HEK293T (cell line): ENCODE measurements at regions not wholly inside any gene's neighbourhood (a gene's known extent, or its start where the extent isn't known, plus 50 kb on each side); places are given as distances from the start of the nearest gene placed in this dataset.

Experiments
- ARNT ChIP-seq: fragments of 450-650 bp; IDR thresholded peaks from 2 replicates; pipeline ENCODE4 v1.6.1; 2017; ENCODE audit warnings: mild to moderate bottlenecking
- BHLHE40 ChIP-seq: fragments of 450-650 bp; IDR thresholded peaks from 2 replicates; pipeline ENCODE4 v1.6.1; 2016; ENCODE audit warnings: mild to moderate bottlenecking, moderate library complexity, borderline replicate concordance
- ELF4 ChIP-seq: fragments of 450-650 bp; IDR thresholded peaks from 2 replicates; pipeline ENCODE4 v1.6.1; 2017; ENCODE audit warnings: antibody characterized with exemption
- FOXA1 ChIP-seq: fragments of 450-650 bp; IDR thresholded peaks from 2 replicates; pipeline ENCODE4 v1.6.1; 2016; ENCODE audit warnings: mild to moderate bottlenecking
- FOXK2 ChIP-seq: fragments of 450-650 bp; IDR thresholded peaks from 2 replicates; pipeline ENCODE4 v1.6.1; 2016; ENCODE audit warnings: mild to moderate bottlenecking
- FOXM1 ChIP-seq: fragments of 450-650 bp; IDR thresholded peaks from 2 replicates; pipeline ENCODE4 v1.6.1; 2017; ENCODE audit warnings: mild to moderate bottlenecking, borderline replicate concordance
- HDGF ChIP-seq: fragments of 450-650 bp; IDR thresholded peaks from 2 replicates; pipeline ENCODE4 v1.6.1; 2017; ENCODE audit warnings: antibody characterized with exemption, borderline replicate concordance
- LEF1 ChIP-seq: fragments of 450-650 bp; IDR thresholded peaks from 2 replicates; pipeline ENCODE4 v1.6.1; 2017; ENCODE audit warnings: mild to moderate bottlenecking, borderline replicate concordance
- NFRKB ChIP-seq: fragments of 450-650 bp; IDR thresholded peaks from 2 replicates; pipeline ENCODE4 v1.6.1; 2016; ENCODE audit warnings: mild to moderate bottlenecking, moderate library complexity
- SP1 ChIP-seq: fragments of 450-650 bp; IDR thresholded peaks from 2 replicates; pipeline ENCODE4 v1.6.1; 2017
- SUZ12 ChIP-seq: fragments of 450-650 bp; IDR thresholded peaks from 2 replicates; pipeline ENCODE4 v1.6.1; 2016; ENCODE audit warnings: mild to moderate bottlenecking
- TARDBP ChIP-seq: fragments of 450-650 bp; IDR thresholded peaks from 2 replicates; pipeline ENCODE4 v1.6.1; 2016
- ZNF384 ChIP-seq: fragments of 450-650 bp; IDR thresholded peaks from 2 replicates; pipeline ENCODE4 v1.6.1; 2016
- TF ChIP-seq, protein P1 (sequence below): fragments of 450-650 bp; IDR thresholded peaks from 2 replicates; pipeline ENCODE4 v1.6.1; 2016

GRCh38 chr3:168858327-168858726 is 762.6 kb upstream of the GOLIM4 start:
- no peak for TF ChIP-seq LEF1
- TF ChIP-seq ELF4 = no peak
- no peak for TF ChIP-seq SUZ12
- TF ChIP-seq BHLHE40 = no peak
- no peak for TF ChIP-seq HDGF
- TF ChIP-seq, protein P1, sequence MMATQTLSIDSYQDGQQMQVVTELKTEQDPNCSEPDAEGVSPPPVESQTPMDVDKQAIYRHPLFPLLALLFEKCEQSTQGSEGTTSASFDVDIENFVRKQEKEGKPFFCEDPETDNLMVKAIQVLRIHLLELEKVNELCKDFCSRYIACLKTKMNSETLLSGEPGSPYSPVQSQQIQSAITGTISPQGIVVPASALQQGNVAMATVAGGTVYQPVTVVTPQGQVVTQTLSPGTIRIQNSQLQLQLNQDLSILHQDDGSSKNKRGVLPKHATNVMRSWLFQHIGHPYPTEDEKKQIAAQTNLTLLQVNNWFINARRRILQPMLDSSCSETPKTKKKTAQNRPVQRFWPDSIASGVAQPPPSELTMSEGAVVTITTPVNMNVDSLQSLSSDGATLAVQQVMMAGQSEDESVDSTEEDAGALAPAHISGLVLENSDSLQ = no peak
- TF ChIP-seq NFRKB = no peak
- TF ChIP-seq FOXM1 = no peak
- TF ChIP-seq FOXA1 = no peak
- no peak for TF ChIP-seq FOXK2
- TF ChIP-seq SP1 = no peak
- TF ChIP-seq ARNT = no peak
- TF ChIP-seq TARDBP = no peak
- TF ChIP-seq ZNF384 = no peak
